Lung (tissue), 11 donors: ENCODE measurements at regions not wholly inside any gene's neighbourhood (a gene's known extent, or its start where the extent isn't known, plus 50 kb on each side); places are given as distances from the start of the nearest gene placed in this dataset.

Experiments used
- ATAC-seq: fragments of 200-7000 bp; cut with Tn5 transposase; one replicate; pipeline ENCODE4 v1.9.1; 2020; ENCODE audit warnings: moderate number of reproducible peaks; ENCODE audit not compliant: insufficient read depth, low FRiP score
- DNase-seq, 3 donors: peaks; one replicate each; pipeline ENCODE4 v3.0.0-alpha.2; 2013 to 2017
- H3K27ac ChIP-seq, 2 donors: one replicate each; pipeline ENCODE4 v1.5.1; 2013; ENCODE audit warnings: mild to moderate bottlenecking in 2 of 2, moderate library complexity in 2 of 2, control low read depth in 1 of 2, inconsistent platforms in 1 of 2, low read depth in 1 of 2, low read length in 1 of 2
- H3K27me3 ChIP-seq, 3 donors: one replicate each; pipeline ENCODE4 v1.5.1; 2013; ENCODE audit warnings: low read length in 2 of 3; ENCODE audit not compliant: control insufficient read depth in 3 of 3, insufficient read depth in 3 of 3
- H3K36me3 ChIP-seq, 4 donors: one replicate each; pipeline ENCODE4 v1.5.1; 2013; ENCODE audit warnings: low read length in 4 of 4, mild to moderate bottlenecking in 1 of 4, moderate library complexity in 1 of 4; ENCODE audit not compliant: control insufficient read depth in 4 of 4, insufficient read depth in 4 of 4
- H3K4me1 ChIP-seq, 5 donors: one replicate each; pipeline ENCODE4 v1.5.1; 2013; ENCODE audit warnings: low read length in 5 of 5, mild to moderate bottlenecking in 2 of 5, moderate library complexity in 1 of 5; ENCODE audit not compliant: control insufficient read depth in 5 of 5, insufficient read depth in 5 of 5
- H3K4me3 ChIP-seq: one replicate; pipeline ENCODE4 v1.5.1; 2013; ENCODE audit warnings: mild to moderate bottlenecking, control low read depth, moderate library complexity
- H3K9ac ChIP-seq, 2 donors: one replicate each; pipeline ENCODE4 v1.5.1; 2013; ENCODE audit warnings: low read length in 2 of 2, control low read depth in 1 of 2; ENCODE audit not compliant: insufficient read depth in 1 of 2
- H3K9me3 ChIP-seq, 4 donors: one replicate each; pipeline ENCODE4 v1.5.1; 2013; ENCODE audit warnings: low read length in 3 of 4, mild to moderate bottlenecking in 1 of 4, moderate library complexity in 1 of 4; ENCODE audit not compliant: control insufficient read depth in 4 of 4, insufficient read depth in 3 of 4
- WGBS, 2 donors: extraction: QIAGEN DNeasy Blood & Tissue Kit; methylation state at CpG; one replicate each; pipeline ENCODE4 v1.1.7; 2013; 5-methylcytosine and 5-hydroxymethylcytosine counted together
- TF ChIP-seq, protein P1 (sequence below): IDR thresholded peaks from 2 replicates; pipeline ENCODE4 v1.5.1; 2012; ENCODE audit warnings: mild to moderate bottlenecking; ENCODE audit errors: control extremely low read depth, extremely low read depth
- donor health status: control.
- donor health status: control.
- donor health status: Bipolar disorder and iron deficiency.
- donor health status: healthy.
- donor health status: DM: yes; HTN: yes; CAD: no.

DNA sequence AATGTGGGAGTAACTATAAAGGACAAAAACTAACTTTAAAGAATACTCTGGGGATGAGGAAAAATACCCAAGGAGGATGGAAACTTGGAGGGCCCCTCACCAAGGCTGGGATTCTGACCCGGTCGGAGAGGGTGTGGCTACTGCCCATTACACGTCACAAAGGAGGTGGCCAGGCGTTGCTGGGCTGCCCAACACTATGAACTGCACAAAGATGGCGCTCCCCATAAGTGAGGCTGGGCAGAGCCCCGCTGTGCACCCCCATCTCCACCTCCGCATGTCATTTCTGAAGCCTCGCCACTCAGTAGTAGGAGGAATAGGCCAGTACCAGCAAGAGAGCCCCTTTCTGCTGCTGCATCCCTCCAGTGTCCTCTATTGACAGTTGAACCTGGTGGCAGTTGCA is 290.1 kb upstream of the ZNF32 start:
- H3K4me3 ChIP-seq, result no peak overlapping the region
- WGBS, 2 donors, result 80 to 83% methylated on average over 8 of the region's 8 CpGs
- no peak for DNase-seq
- TF ChIP-seq, protein P1, sequence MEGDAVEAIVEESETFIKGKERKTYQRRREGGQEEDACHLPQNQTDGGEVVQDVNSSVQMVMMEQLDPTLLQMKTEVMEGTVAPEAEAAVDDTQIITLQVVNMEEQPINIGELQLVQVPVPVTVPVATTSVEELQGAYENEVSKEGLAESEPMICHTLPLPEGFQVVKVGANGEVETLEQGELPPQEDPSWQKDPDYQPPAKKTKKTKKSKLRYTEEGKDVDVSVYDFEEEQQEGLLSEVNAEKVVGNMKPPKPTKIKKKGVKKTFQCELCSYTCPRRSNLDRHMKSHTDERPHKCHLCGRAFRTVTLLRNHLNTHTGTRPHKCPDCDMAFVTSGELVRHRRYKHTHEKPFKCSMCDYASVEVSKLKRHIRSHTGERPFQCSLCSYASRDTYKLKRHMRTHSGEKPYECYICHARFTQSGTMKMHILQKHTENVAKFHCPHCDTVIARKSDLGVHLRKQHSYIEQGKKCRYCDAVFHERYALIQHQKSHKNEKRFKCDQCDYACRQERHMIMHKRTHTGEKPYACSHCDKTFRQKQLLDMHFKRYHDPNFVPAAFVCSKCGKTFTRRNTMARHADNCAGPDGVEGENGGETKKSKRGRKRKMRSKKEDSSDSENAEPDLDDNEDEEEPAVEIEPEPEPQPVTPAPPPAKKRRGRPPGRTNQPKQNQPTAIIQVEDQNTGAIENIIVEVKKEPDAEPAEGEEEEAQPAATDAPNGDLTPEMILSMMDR, result no peak
- no peak for ATAC-seq
- H3K9me3 ChIP-seq, result peaks cover 0 to 1% (median 0%) of the 10 kb centered on the region in 4 donors
- H3K27ac ChIP-seq, result no peak overlapping the region
- no peaks in the 10 kb centered on the region for H3K27me3 ChIP-seq
- H3K9ac ChIP-seq, result no peak overlapping the region
- no peaks in the 10 kb centered on the region for H3K36me3 ChIP-seq
- peaks cover 3 to 39% (median 9%) of the 10 kb centered on the region in 5 donors for H3K4me1 ChIP-seq

DNA sequence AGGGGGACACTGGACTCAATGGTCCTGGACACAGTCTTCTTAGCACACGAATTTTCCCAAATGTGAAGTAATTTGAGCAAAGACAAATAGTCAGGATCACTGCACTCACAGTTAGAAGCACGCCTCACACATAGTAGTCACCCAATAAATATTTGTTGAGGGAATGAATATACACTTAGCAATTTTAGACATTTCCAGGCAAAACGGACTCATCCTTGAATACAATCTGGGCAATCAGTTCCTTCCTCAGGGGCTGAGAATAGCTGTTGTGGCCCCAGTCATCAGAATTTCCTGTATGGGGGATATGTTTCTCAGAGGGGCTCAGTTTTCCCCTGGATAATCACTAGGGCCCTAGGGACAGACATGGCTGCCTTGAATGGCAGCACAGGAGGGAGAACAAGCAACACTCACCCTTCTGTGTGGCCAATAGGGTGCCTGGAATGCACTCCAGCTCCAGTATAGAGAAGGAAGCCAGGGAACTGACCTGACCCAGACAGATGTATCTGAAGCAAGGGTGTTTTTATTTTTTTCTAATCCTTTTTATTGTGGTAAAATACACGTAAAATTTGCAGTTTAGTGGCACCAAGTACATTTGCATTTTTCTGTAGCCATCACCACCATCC is 282.7 kb upstream of the ZNF32 start:
- H3K27me3 ChIP-seq, result no peaks in the 10 kb centered on the region
- peaks cover 0 to 6% (median 0%) of the 10 kb centered on the region in 4 donors for H3K9me3 ChIP-seq
- no peak overlapping the region for H3K9ac ChIP-seq
- TF ChIP-seq, protein P1, result no peak
- no peak overlapping the region for H3K27ac ChIP-seq
- H3K4me3 ChIP-seq, result no peak overlapping the region
- no peak for ATAC-seq
- no peaks in the 10 kb centered on the region for H3K36me3 ChIP-seq
- WGBS, 2 donors, result 89 to 92% methylated on average over 4 of the region's 4 CpGs
- DNase-seq, result no peak
- H3K4me1 ChIP-seq, result no peaks in the 10 kb centered on the region

DNA sequence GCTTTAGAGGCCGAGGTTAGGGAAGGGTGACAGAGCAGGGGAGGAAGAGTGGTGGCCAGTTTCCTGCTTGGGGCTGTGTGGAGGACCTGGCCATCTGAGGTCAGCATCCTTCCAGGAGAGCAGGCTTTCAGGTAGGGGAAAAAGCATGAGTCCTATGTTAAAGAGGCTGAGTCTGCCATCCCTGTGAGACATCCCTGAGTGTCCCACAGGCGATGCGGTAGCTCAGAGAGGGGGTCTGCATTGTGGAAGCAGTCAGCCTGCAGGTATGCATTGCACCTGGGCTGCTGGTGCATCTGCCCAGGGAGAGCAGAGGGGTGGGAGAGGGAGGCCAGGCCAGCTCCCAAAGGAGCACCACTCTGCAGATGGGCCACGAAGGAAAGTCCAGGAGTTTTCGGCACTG is 282.1 kb upstream of the ZNF32 start:
- no peak for ATAC-seq
- H3K4me1 ChIP-seq, result no peaks in the 10 kb centered on the region
- no peaks in the 10 kb centered on the region for H3K36me3 ChIP-seq
- H3K27me3 ChIP-seq, result no peaks in the 10 kb centered on the region
- TF ChIP-seq, protein P1, result no peak
- 87 to 92% methylated on average over 5 of the region's 5 CpGs for WGBS, 2 donors
- no peak overlapping the region for H3K9ac ChIP-seq
- H3K4me3 ChIP-seq, result no peak overlapping the region
- H3K9me3 ChIP-seq, result peaks cover 0 to 6% (median 0%) of the 10 kb centered on the region in 4 donors
- H3K27ac ChIP-seq, result no peak overlapping the region
- no peak for DNase-seq

DNA sequence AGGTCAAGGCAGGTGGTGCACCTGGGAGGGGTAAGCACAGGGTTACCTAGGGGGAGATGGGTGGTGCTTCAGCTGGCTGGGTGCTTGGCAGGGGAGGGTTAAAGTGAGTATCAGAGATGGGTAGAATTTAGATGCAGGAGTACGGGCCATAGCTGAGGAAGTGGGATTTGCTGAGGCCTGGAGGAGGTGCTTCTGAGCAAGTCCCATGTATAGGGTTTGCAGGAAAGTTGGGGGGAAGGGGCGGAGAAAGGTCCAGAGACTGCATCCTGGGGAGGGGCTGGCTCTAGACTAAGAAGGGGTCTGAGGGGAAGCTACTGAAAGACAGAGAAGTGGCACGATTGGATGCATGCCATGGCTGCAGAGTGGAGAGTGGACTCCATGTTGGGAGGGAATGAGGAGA is 281.6 kb upstream of the ZNF32 start:
- 89 to 90% methylated on average over 3 of the region's 3 CpGs for WGBS, 2 donors
- TF ChIP-seq, protein P1, result no peak
- no peak for DNase-seq

More for the DNA sequence above, 281.6 kb upstream of the ZNF32 start:
- no peak for ATAC-seq
- Histone ChIP-seq H3K36me3 (no peaks in the 10 kb centered on the region), H3K27me3 (no peaks in the 10 kb centered on the region), H3K27ac (no peak overlapping the region), H3K4me1 (no peaks in the 10 kb centered on the region), H3K9ac (no peak overlapping the region), H3K4me3 (no peak overlapping the region), H3K9me3 (peaks cover 0 to 6% (median 0%) of the 10 kb centered on the region in 4 donors)
